SW480 (cell line): ENCODE measurements at regions not wholly inside any gene's neighbourhood (a gene's known extent, or its start where the extent isn't known, plus 50 kb on each side); places are given as distances from the start of the nearest gene placed in this dataset.
A peak's percentile ranks its signal among the peaks of the same experiment; 100 is the strongest.
"Not testable (repeated sequence)": the region's sequence is repeated elsewhere in the genome, so short reads cannot be mapped to it uniquely, and the experiment has no call there.

Source experiments
- DNase-seq: peaks from one replicate; pipeline ENCODE4 v3.0.0-alpha.2; 2016; ENCODE audit warnings: low spot score

DNA sequence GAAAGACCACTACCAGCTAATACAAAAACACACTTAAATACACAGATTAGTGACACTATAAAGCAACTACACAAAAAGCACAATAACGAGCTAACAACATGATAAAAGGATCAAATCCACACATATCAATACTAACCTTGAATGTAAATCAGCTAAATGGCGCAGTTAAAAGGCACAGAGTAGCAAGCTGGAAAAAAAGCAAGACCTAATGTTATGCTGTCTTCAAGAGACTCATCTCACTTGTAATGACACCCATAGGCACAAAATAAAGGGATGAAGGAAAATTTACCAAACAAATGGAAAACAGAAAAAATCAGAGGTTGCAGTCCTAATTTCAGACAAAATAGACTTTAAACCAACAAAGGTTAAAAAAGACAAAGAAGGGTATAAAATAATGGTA, 86.3 kb downstream of the NUS1 start:
- DNase-seq = no peak

GRCh38 chr6:117771403-117771802, 96.1 kb downstream of the NUS1 start:
- no peak for DNase-seq

- no peak for DNase-seq
Observed at GRCh38 chr6:117776441-117776840, 101.2 kb downstream of the NUS1 start.

DNA sequence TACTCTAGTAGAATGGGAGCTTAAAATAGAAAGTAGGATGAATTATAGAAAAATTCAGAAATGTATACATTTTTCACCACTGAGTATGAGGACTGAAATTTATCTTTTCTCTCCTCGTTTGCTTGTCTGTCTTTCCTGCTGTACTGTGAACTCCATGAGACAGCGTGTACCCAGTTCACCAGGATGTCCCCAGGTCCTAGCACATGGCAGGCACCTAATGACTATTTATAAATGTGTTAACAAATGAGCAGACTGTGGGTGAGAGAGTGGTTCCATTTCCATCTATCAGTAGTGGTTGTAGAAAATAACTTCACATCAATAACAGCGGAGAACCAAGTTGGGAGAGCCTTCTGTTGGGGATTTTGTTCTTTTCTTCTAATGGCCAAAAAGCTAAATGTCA, 106.3 kb downstream of the NUS1 start:
- no peak for DNase-seq

DNA sequence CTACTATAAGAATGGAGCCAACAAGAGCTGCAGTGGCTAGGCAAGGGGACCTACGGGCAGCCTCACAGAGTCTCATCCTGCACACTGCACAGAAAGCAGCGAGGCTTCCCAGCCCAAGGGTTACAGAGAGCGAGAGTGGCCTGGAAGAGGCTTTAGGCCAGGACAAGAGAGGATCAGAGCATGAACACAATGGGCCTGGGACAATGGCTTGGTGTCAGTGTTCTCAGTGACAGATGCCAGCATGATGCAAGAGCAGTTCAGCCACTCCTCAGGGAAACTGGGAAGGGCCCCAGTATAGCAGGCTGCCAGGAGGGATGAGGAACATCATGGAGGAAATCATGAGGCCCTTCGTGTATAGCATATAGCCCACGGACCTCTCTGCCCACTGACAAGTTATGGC, 108.0 kb downstream of the NUS1 start:
- no peak for DNase-seq

DNA sequence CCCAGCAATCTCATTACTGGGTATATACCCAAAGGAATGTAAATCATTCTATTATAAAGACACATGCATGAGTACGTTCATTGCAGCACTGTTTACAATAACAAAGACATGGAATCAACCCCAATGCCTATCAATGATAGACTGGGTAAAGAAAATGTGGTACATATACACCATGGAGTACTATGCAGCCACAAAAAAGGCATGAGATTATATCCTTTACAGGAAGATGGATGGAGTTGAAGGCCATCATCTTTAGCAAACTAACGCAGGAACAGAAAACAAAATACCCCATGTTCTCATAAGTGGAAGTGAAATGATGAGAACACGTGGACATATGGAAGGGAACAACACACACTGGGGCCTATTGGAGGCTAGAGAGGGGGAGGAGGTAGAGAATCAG, 115.7 kb downstream of the NUS1 start:
- DNase-seq = no peak

GRCh38 chr6:117795234-117795633, 111.8 kb upstream of the SLC35F1 start:
- DNase-seq = no peak

GRCh38 chr6:117798819-117799218, 108.2 kb upstream of the SLC35F1 start:
- DNase-seq = not testable (repeated sequence)

- no peak for DNase-seq
Observed at GRCh38 chr6:117810269-117810668, 96.8 kb upstream of the SLC35F1 start.

DNA sequence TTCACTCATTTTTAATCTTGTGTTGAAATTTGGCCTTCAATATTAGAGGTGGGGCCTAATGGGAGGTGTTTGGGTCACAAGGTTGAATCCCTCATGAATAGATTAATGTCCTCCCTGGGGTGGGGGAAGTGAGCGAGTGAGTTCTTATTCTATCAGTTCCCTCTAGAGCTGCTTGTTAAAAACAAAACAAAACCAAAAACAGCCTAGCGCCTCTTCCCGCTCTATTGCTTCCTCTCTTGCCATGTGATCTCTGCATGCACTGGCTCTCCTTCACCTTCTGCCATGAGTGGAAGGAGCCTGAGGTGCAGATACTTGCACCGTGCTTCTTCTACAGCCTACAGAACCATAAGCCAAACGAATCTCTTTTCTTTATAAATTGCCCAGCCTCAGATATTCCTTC, 89.6 kb upstream of the SLC35F1 start:
- DNase-seq = no peak

DNA sequence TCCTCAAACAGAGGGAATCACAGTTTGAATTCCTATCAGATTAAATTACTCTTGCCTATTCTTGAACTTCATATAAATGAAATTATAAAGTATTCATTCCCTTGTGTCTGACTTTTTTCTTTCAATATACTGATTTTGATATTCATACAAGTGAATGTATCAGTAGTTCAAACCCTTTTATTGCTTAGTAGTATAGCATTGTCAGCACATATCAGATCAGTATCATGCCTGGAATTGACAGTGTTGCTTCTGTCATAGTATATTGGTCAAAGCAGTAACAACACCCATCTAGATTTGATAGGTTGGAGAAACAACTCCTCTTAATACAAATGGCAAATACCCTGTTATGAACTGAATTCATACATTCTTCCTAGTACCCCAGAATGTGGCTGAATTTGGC, 89.1 kb upstream of the SLC35F1 start:
- no peak for DNase-seq

GRCh38 chr6:117818449-117818848, 88.6 kb upstream of the SLC35F1 start:
- DNase-seq = no peak

DNA sequence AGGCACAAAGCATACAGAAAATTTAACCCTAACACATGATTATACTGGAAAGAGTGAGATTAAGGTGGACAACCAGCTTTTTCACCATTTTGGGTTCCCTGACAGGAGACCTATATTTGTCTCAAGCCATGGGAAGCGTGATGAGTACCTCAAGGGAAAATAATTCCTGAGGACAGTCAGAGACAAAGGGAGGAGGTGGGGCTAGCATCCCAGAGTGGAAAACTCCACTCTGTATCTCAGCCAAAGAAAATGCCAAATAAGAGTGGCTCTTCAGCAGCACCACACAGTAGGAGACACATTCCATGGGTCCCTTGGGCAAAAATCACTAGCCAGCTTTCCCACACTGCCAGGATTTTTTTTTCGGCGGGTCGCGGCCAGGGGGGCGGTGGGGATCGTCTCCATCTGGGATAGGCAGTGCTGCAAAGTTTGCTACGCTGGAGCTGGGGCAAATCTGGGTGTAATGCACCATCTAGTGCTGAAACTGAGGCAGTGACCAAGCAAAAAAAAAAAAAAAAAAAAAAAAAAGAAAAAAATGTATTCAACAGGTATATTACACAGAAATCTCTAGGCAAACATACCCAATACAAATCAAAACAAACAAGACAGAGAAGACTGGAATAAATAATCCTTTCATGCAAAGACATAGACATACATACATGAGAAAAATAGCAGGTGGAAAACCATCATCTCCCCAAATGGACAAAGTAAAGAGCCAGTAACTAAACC, 77.3 kb upstream of the SLC35F1 start:
- peak; percentile 44 for DNase-seq

GRCh38 chr6:117837261-117837660, 69.8 kb upstream of the SLC35F1 start:
- no peak for DNase-seq

DNA sequence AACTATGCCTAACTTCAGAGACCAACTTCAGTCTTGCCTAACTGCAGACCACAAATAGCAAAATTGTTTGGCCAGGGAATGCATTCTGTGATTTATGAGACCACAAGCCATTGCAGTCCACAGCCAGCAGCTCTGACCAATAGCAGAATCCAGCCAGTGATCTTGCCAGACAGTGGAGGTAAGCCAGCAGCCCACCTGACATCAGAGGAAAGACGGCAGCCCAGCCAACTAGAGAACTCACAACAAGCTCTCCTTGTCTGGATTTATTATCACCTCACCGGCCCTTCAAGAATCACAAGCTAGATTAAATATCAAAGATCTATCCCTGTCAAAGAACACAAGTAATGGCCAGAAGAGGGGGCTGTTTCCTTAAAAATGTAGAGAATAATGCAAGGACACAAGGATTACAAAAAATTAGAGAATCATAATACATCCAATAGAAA, 66.5 kb upstream of the SLC35F1 start:
- peak; percentile 45 for DNase-seq

- DNase-seq = no peak
Observed at GRCh38 chr6:117847912-117848311, 59.2 kb upstream of the SLC35F1 start.

DNA sequence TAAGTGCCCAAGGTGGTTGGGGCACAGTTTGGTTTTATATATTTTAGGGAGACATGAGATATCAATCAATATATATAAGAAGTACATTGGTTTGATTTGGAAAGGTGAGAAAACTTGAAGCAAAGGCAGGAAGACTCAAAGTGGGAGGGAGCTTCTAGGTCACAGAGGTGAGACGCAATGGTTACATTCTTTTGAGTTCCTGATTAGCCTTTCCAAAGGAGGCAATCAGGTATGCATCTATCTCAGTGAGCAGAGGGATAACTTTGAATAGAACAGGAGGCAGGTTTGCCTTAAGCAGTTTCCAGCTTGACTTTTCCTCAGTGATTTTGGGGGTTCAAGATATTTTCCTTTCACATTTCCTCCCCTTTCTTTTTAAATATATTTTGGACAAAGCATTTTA, 58.0 kb upstream of the SLC35F1 start:
- DNase-seq = no peak
